DMS53 (cell line): ENCODE measurements at regions not wholly inside any gene's neighbourhood (a gene's known extent, or its start where the extent isn't known, plus 50 kb on each side); places are given as distances from the start of the nearest gene placed in this dataset.

ENCODE experiments used
- DNase-seq: peaks from one replicate; lab custom pipeline; 2025; lab: John Stamatoyannopoulos, UW

GRCh38 chr20:24334830-24335229, 134.6 kb upstream of the SYNDIG1 start:
- no peak for DNase-seq

GRCh38 chr20:24332956-24333355, 136.5 kb upstream of the SYNDIG1 start:
- DNase-seq, result no peak

GRCh38 chr20:24331939-24332338, 137.5 kb upstream of the SYNDIG1 start:
- no peak for DNase-seq

- DNase-seq, result no peak
These were observed 140.5 kb upstream of the SYNDIG1 start for GRCh38 chr20:24328901-24329300.

- DNase-seq, result no peak
These were observed 147.5 kb upstream of the SYNDIG1 start for GRCh38 chr20:24321973-24322372.

- no peak for DNase-seq
These were observed 150.7 kb upstream of the SYNDIG1 start for GRCh38 chr20:24318569-24319352.

GRCh38 chr20:24317224-24317623, 152.2 kb upstream of the SYNDIG1 start:
- DNase-seq, result no peak

GRCh38 chr20:24316731-24317130, 152.7 kb upstream of the SYNDIG1 start:
- no peak for DNase-seq

GRCh38 chr20:24314053-24314452, 155.4 kb upstream of the SYNDIG1 start:
- DNase-seq, result no peak

GRCh38 chr20:24309596-24309995, 159.8 kb upstream of the SYNDIG1 start:
- no peak for DNase-seq

GRCh38 chr20:24305371-24305770, 164.1 kb upstream of the SYNDIG1 start:
- DNase-seq, result no peak

- no peak for DNase-seq
These were observed 165.1 kb upstream of the SYNDIG1 start for GRCh38 chr20:24304291-24304690.

GRCh38 chr20:24303393-24304170, 165.8 kb upstream of the SYNDIG1 start:
- DNase-seq, result peak; percentile 6

- DNase-seq, result no peak
These were observed 171.4 kb upstream of the SYNDIG1 start for GRCh38 chr20:24297993-24298392.

GRCh38 chr20:24296477-24297261, 172.8 kb upstream of the SYNDIG1 start:
- DNase-seq, result no peak

GRCh38 chr20:24291014-24291413, 178.4 kb upstream of the SYNDIG1 start:
- DNase-seq, result no peak

- DNase-seq, result no peak
These were observed 179.5 kb upstream of the SYNDIG1 start for GRCh38 chr20:24289737-24290481.

GRCh38 chr20:24283186-24283585, 186.2 kb upstream of the SYNDIG1 start:
- no peak for DNase-seq

- DNase-seq, result no peak
These were observed 192.2 kb upstream of the SYNDIG1 start for GRCh38 chr20:24277196-24277595.

GRCh38 chr20:24275946-24276705, 193.3 kb upstream of the SYNDIG1 start:
- no peak for DNase-seq

GRCh38 chr20:24273251-24273650, 196.2 kb upstream of the SYNDIG1 start:
- no peak for DNase-seq
